Panc1 (cell line): ENCODE measurements at regions not wholly inside any gene's neighbourhood (a gene's known extent, or its start where the extent isn't known, plus 50 kb on each side); places are given as distances from the start of the nearest gene placed in this dataset.

Experiments used
- CTCF ChIP-seq: fragments of 450-650 bp; IDR thresholded peaks from 2 replicates; pipeline ENCODE4 v1.5.1; 2017; ENCODE audit warnings: mild to moderate bottlenecking
- REST ChIP-seq, 2 experiments: IDR thresholded peaks; 2 replicates each; pipeline ENCODE4 v1.6.1; 2011 to 2012; ENCODE audit warnings: low read depth in 2 of 2, control low read depth in 1 of 2, low read length in 1 of 2, mild to moderate bottlenecking in 1 of 2, moderate library complexity in 1 of 2; ENCODE audit not compliant: insufficient read depth in 1 of 2

GRCh38 chr4:22201256-22201655, 252.7 kb upstream of the KCNIP4 start:
- no peak for TF ChIP-seq CTCF
- TF ChIP-seq REST (IDR thresholded peaks at IDR 0.05; ENCODE audit: insufficient read depth in 1 of 2, low read depth in 2 of 2, low read length in 1 of 2): no peak
